Thymus (tissue), 11 donors: ENCODE measurements at regions not wholly inside any gene's neighbourhood (a gene's known extent, or its start where the extent isn't known, plus 50 kb on each side); places are given as distances from the start of the nearest gene placed in this dataset.

ENCODE experiments used
- DNase-seq, 9 donors: peaks; one replicate each; pipeline ENCODE4 v3.0.0-alpha.2; 2013; ENCODE audit warnings: low spot score in 9 of 9, low read depth in 6 of 9, missing footprints in 1 of 9
- H3K27ac ChIP-seq, 2 donors: one replicate each; pipeline ENCODE4 v1.5.1; 2013; ENCODE audit warnings: control low read depth in 1 of 2, low read depth in 1 of 2, low read length in 1 of 2, mild to moderate bottlenecking in 1 of 2, moderate library complexity in 1 of 2
- H3K27me3 ChIP-seq, 2 donors: one replicate each; pipeline ENCODE4 v1.5.1; 2013; ENCODE audit warnings: low read length in 1 of 2; ENCODE audit not compliant: control insufficient read depth in 2 of 2, insufficient read depth in 1 of 2
- H3K36me3 ChIP-seq, 2 donors: one replicate each; pipeline ENCODE4 v1.5.1; 2013; ENCODE audit warnings: low read length in 1 of 2, mild to moderate bottlenecking in 1 of 2, moderate library complexity in 1 of 2; ENCODE audit not compliant: control insufficient read depth in 2 of 2, insufficient read depth in 2 of 2
- H3K4me1 ChIP-seq, 2 donors: one replicate each; pipeline ENCODE4 v1.5.1; 2013; ENCODE audit warnings: low read length in 2 of 2; ENCODE audit not compliant: control insufficient read depth in 2 of 2, insufficient read depth in 2 of 2
- H3K4me3 ChIP-seq, 2 donors: one replicate each; pipeline ENCODE4 v1.5.1; 2013; ENCODE audit warnings: low read length in 2 of 2, control low read depth in 1 of 2, mild to moderate bottlenecking in 1 of 2
- H3K9me3 ChIP-seq, 2 donors: one replicate each; pipeline ENCODE4 v1.5.1; 2013; ENCODE audit warnings: low read length in 1 of 2, mild to moderate bottlenecking in 1 of 2; ENCODE audit not compliant: control insufficient read depth in 2 of 2, insufficient read depth in 1 of 2
- WGBS: extraction: QIAGEN DNeasy Blood & Tissue Kit; methylation state at CpG from one replicate; pipeline ENCODE4 v1.1.7; 2013; 5-methylcytosine and 5-hydroxymethylcytosine counted together
- donor health status: healthy.

- DNase-seq: no peak
- Histone ChIP-seq H3K27me3 (no peaks in the 10 kb centered on the region), H3K9me3 (peaks cover 0 to 5% of the 10 kb centered on the region in 2 donors), H3K4me1 (peaks cover 9 to 14% of the 10 kb centered on the region in 2 donors), H3K36me3 (no peaks in the 10 kb centered on the region), H3K27ac (peak overlapping the region in 1 of 2 donors; percentile 61), H3K4me3 (no peak overlapping the region)
- WGBS: 77% methylated on average over 6 of the region's 6 CpGs
Observed at GRCh38 chr5:3954633-3955032, 359.0 kb downstream of the IRX1 start.

GRCh38 chr5:3957658-3958057 is 362.0 kb downstream of the IRX1 start:
- Histone ChIP-seq H3K27me3 (no peaks in the 10 kb centered on the region), H3K9me3 (peaks cover 0 to 7% of the 10 kb centered on the region in 2 donors), H3K36me3 (no peaks in the 10 kb centered on the region), H3K27ac (no peak overlapping the region), H3K4me3 (no peak overlapping the region), H3K4me1 (peaks cover 12 to 32% of the 10 kb centered on the region in 2 donors)
- 91% methylated on average over 7 of the region's 7 CpGs for WGBS
- DNase-seq: no peak

GRCh38 chr5:3958389-3958788 is 362.8 kb downstream of the IRX1 start:
- peaks cover 17 to 39% of the 10 kb centered on the region in 2 donors for H3K4me1 ChIP-seq
- no peak overlapping the region for H3K4me3 ChIP-seq
- WGBS: 97% methylated on average over 6 of the region's 6 CpGs
- H3K27ac ChIP-seq: no peak overlapping the region
- DNase-seq: no peak
- peaks cover 0 to 7% of the 10 kb centered on the region in 2 donors for H3K9me3 ChIP-seq
- H3K27me3 ChIP-seq: no peaks in the 10 kb centered on the region
- no peaks in the 10 kb centered on the region for H3K36me3 ChIP-seq

- Histone ChIP-seq H3K27me3 (no peaks in the 10 kb centered on the region), H3K4me3 (no peak overlapping the region), H3K4me1 (peaks cover 16 to 36% of the 10 kb centered on the region in 2 donors), H3K36me3 (no peaks in the 10 kb centered on the region), H3K9me3 (peaks cover 0 to 13% of the 10 kb centered on the region in 2 donors), H3K27ac (no peak overlapping the region)
- 96% methylated on average over 19 of the region's 19 CpGs for whole genome bisulfite sequencing
- no peak for DNase-seq
Observed at GRCh38 chr5:3962113-3962512, 366.5 kb downstream of the IRX1 start.

- Histone ChIP-seq H3K27me3 (no peaks in the 10 kb centered on the region), H3K9me3 (peaks cover 1 to 16% of the 10 kb centered on the region in 2 donors), H3K4me3 (no peak overlapping the region), H3K27ac (peak overlapping the region in 1 of 2 donors; percentile 26), H3K36me3 (no peaks in the 10 kb centered on the region), H3K4me1 (peaks cover 16 to 36% of the 10 kb centered on the region in 2 donors)
- WGBS: 20% methylated on average over 1 of the region's 1 CpG
- DNase-seq: peak; percentile 26 to 88 (median 62)
Observed at GRCh38 chr5:3963652-3964051, 368.0 kb downstream of the IRX1 start.

GRCh38 chr5:3980156-3980555 is 384.5 kb downstream of the IRX1 start:
- Histone ChIP-seq H3K36me3 (no peaks in the 10 kb centered on the region), H3K4me3 (no peak overlapping the region), H3K27ac (peak overlapping the region; percentile 33 to 89), H3K9me3 (no peaks in the 10 kb centered on the region), H3K27me3 (no peaks in the 10 kb centered on the region), H3K4me1 (peaks cover 4 to 14% of the 10 kb centered on the region in 2 donors)
- DNase-seq: peak; percentile 64 to 92 (median 82)
- WGBS: 7% methylated on average over 6 of the region's 6 CpGs

- WGBS: 94% methylated on average over 4 of the region's 4 CpGs
Observed at GRCh38 chr5:3987867-3988266, 392.2 kb downstream of the IRX1 start.

GRCh38 chr5:3993856-3994473 is 398.3 kb downstream of the IRX1 start:
- Histone ChIP-seq H3K36me3 (peaks cover 0 to 2% of the 10 kb centered on the region in 2 donors), H3K27ac (no peak overlapping the region), H3K9me3 (peaks cover 2 to 11% of the 10 kb centered on the region in 2 donors), H3K4me3 (no peak overlapping the region), H3K27me3 (no peaks in the 10 kb centered on the region), H3K4me1 (peaks cover 19 to 46% of the 10 kb centered on the region in 2 donors)
- 82% methylated on average over 14 of the region's 14 CpGs for WGBS
- no peak for DNase-seq

More at GRCh38 chr5:3987867-3988266, 392.2 kb downstream of the IRX1 start:
- Histone ChIP-seq H3K27me3 (no peaks in the 10 kb centered on the region), H3K9me3 (peaks cover 2 to 11% of the 10 kb centered on the region in 2 donors), H3K27ac (no peak overlapping the region), H3K36me3 (peaks cover 0 to 2% of the 10 kb centered on the region in 2 donors), H3K4me1 (no peaks in the 10 kb centered on the region), H3K4me3 (no peak overlapping the region)
- no peak for DNase-seq

GRCh38 chr5:3994628-3995027 is 399.0 kb downstream of the IRX1 start:
- H3K4me3 ChIP-seq: no peak overlapping the region

More at GRCh38 chr5:3994628-3995027, 399.0 kb downstream of the IRX1 start:
- no peak for DNase-seq
- H3K27ac ChIP-seq: peak overlapping the region in 1 of 2 donors; percentile 22
- peaks cover 19 to 49% of the 10 kb centered on the region in 2 donors for H3K4me1 ChIP-seq
- H3K36me3 ChIP-seq: peaks cover 0 to 2% of the 10 kb centered on the region in 2 donors
- H3K9me3 ChIP-seq: peaks cover 2 to 11% of the 10 kb centered on the region in 2 donors
- H3K27me3 ChIP-seq: no peaks in the 10 kb centered on the region
